ENCODE measurements at regions not wholly inside any gene's neighbourhood (a gene's known extent, or its start where the extent isn't known, plus 50 kb on each side); places are given as distances from the start of the nearest gene placed in this dataset.

DNA sequence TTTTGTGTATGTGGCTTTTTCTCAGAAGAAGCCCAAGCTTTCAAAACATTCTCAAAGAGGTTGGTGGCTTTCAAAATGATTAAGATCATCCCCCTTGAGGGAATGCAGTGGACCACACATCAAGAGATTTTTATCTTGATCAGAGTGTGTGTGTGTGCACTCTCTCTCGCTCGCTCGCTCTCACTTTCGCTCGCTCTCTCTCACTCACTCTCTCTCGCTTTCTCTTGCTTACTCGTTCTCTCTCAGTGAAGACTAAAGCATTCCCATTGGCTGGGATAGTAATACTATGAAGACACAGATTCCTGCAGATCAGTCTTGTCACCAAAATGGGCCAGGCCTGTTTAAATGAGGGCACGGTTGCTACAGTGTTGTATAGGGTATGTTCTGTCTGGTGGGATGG lies 365.7 kb downstream of the EDEM1 start:
- H3K4me2 ChIP-seq: no peak overlapping the region
- no peak overlapping the region for H3K4me3 ChIP-seq
- 49% methylated on average over 8 of the region's 8 CpGs for WGBS (ENCODE audit: missing lambda C conversion rate)
- no peaks in the 10 kb centered on the region for H3K4me1 ChIP-seq
- no peaks in the 10 kb centered on the region for H3K9me3 ChIP-seq
- DNase-seq (ENCODE audit: low read depth in 1 of 2, low spot score in 1 of 2): no peak
- ATAC-seq: no peak
- FAIRE-seq: no peak
- CTCF ChIA-PET: no interaction called here
- no peak overlapping the region for H3K27ac ChIP-seq
- POLR2A ChIA-PET: no interaction called here
- TF ChIP-seq HOXB5 (CRISPR knock-in tag; IDR thresholded peaks at IDR 0.05) (no peak), EHMT2 (IDR thresholded peaks at IDR 0.05; ENCODE audit: low read depth) (no peak), CHD4 (IDR thresholded peaks at IDR 0.05; ENCODE audit: borderline replicate concordance) (no peak), HDAC2 (IDR thresholded peaks at IDR 0.05) (no peak)
- TF ChIP-seq, protein P1, sequence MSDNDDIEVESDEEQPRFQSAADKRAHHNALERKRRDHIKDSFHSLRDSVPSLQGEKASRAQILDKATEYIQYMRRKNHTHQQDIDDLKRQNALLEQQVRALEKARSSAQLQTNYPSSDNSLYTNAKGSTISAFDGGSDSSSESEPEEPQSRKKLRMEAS (IDR thresholded peaks at IDR 0.05): no peak

DNA sequence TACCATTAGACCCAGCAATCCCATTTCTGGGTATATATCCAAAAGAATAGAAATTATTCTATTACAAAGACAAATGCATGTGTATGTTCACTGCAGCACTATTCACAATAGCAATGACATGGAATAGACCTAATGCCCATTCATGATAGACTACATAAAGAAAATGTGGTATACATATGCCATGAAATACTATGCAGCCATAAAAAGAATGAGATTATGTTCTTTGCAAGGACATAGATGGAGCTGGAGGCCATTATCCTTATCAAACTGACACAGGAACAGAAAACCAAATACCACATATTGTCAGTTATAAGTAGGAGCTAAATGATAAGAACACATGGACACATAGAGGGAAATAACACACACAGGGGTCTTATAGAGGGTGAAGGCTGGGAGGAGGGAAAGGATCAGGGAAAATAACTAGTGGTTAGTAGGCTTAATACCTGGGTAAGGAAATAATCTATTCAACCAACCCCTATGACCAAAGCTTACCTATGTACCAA lies 366.8 kb downstream of the EDEM1 start:
- FAIRE-seq: no peak
- Histone ChIP-seq H3K4me2 (no peak overlapping the region), H3K9me3 (no peaks in the 10 kb centered on the region), H3K4me3 (no peak overlapping the region), H3K4me1 (no peaks in the 10 kb centered on the region), H3K27ac (no peak overlapping the region)
- ATAC-seq: no peak
- TF ChIP-seq KDM1A (IDR thresholded peaks at IDR 0.05; ENCODE audit: low read depth): no peak
- no peak for TF ChIP-seq FOSL2 (IDR thresholded peaks at IDR 0.05)
- TF ChIP-seq FOSL2 (CRISPR knock-in tag; IDR thresholded peaks at IDR 0.05): no peak
- TF ChIP-seq, protein P1 (IDR thresholded peaks at IDR 0.05): no peak
- ChIA-PET POLR2A (no interaction called here), CTCF (no interaction called here)
- no peak for DNase-seq (ENCODE audit: low read depth in 1 of 2, low spot score in 1 of 2)

DNA sequence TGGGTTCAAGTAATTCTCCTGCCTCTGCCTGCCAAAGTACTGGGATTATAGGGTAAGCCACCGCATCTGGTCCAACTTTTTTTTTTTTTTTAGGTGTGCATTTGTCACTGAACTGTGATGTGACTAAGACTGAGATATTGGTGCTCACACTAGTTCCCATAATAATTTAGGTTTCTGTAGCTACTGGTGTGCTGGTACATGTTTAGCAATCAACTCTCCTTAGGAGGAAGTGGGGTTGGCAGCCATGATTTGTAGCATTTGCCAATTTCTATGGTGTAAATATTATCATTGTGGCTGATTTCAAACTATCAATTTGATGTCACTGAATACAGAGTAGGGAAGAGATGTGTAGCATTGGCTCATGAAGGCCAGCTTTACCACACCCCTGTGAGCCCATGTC lies 372.7 kb downstream of the EDEM1 start:
- CTCF ChIA-PET: no interaction called here
- Histone ChIP-seq H3K27ac (no peak overlapping the region), H3K4me2 (no peak overlapping the region), H3K4me1 (no peaks in the 10 kb centered on the region), H3K9me3 (no peaks in the 10 kb centered on the region), H3K4me3 (no peak overlapping the region)
- DNase-seq (ENCODE audit: low read depth in 1 of 2, low spot score in 1 of 2) (no peak), FAIRE-seq (no peak), ATAC-seq (no peak)
- 55% methylated on average over 1 of the region's 1 CpG for WGBS (ENCODE audit: missing lambda C conversion rate)
- TF ChIP-seq NFE2L2 (conservative IDR thresholded peaks at IDR 0.05; ENCODE audit: low read length) (no peak), ZC3H11A (IDR thresholded peaks at IDR 0.05) (no peak), CHD2 (IDR thresholded peaks at IDR 0.05; ENCODE audit: low read length, partially characterized antibody) (no peak), BHLHE40 (IDR thresholded peaks at IDR 0.05; ENCODE audit: low read depth, low read length) (no peak), HOXB5 (CRISPR knock-in tag; IDR thresholded peaks at IDR 0.05) (no peak), FOSL2 (IDR thresholded peaks at IDR 0.05) (no peak), FOSL2 (CRISPR knock-in tag; IDR thresholded peaks at IDR 0.05) (no peak), JUNB (IDR thresholded peaks at IDR 0.05) (no peak), ESRRA (IDR thresholded peaks at IDR 0.05; ENCODE audit: borderline replicate concordance, low read length) (no peak), PHF8 (IDR thresholded peaks at IDR 0.05; ENCODE audit: borderline replicate concordance, low read depth) (no peak), JUN (IDR thresholded peaks at IDR 0.05) (no peak), TFCP2L1 (CRISPR knock-in tag; IDR thresholded peaks at IDR 0.05) (no peak), TP53 (CRISPR knock-in tag; IDR thresholded peaks at IDR 0.05) (no peak), SMC3 (IDR thresholded peaks at IDR 0.05) (no peak), RCOR1 (IDR thresholded peaks at IDR 0.05; ENCODE audit: low read depth, low read length) (no peak), HEYL (CRISPR knock-in tag; IDR thresholded peaks at IDR 0.05) (no peak), CEBPB (IDR thresholded peaks at IDR 0.05) (no peak)
- TF ChIP-seq, protein P2, sequence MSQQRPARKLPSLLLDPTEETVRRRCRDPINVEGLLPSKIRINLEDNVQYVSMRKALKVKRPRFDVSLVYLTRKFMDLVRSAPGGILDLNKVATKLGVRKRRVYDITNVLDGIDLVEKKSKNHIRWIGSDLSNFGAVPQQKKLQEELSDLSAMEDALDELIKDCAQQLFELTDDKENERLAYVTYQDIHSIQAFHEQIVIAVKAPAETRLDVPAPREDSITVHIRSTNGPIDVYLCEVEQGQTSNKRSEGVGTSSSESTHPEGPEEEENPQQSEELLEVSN (IDR thresholded peaks at IDR 0.05; ENCODE audit: borderline replicate concordance, low read depth): no peak
- TF ChIP-seq, protein P3, sequence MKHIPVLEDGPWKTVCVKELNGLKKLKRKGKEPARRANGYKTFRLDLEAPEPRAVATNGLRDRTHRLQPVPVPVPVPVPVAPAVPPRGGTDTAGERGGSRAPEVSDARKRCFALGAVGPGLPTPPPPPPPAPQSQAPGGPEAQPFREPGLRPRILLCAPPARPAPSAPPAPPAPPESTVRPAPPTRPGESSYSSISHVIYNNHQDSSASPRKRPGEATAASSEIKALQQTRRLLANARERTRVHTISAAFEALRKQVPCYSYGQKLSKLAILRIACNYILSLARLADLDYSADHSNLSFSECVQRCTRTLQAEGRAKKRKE (CRISPR knock-in tag; IDR thresholded peaks at IDR 0.05; ENCODE audit: low read depth): no peak
- TF ChIP-seq, protein P4, sequence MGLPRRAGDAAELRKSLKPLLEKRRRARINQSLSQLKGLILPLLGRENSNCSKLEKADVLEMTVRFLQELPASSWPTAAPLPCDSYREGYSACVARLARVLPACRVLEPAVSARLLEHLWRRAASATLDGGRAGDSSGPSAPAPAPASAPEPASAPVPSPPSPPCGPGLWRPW (IDR thresholded peaks at IDR 0.05): no peak
- TF ChIP-seq, protein P5, sequence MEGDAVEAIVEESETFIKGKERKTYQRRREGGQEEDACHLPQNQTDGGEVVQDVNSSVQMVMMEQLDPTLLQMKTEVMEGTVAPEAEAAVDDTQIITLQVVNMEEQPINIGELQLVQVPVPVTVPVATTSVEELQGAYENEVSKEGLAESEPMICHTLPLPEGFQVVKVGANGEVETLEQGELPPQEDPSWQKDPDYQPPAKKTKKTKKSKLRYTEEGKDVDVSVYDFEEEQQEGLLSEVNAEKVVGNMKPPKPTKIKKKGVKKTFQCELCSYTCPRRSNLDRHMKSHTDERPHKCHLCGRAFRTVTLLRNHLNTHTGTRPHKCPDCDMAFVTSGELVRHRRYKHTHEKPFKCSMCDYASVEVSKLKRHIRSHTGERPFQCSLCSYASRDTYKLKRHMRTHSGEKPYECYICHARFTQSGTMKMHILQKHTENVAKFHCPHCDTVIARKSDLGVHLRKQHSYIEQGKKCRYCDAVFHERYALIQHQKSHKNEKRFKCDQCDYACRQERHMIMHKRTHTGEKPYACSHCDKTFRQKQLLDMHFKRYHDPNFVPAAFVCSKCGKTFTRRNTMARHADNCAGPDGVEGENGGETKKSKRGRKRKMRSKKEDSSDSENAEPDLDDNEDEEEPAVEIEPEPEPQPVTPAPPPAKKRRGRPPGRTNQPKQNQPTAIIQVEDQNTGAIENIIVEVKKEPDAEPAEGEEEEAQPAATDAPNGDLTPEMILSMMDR (IDR thresholded peaks at IDR 0.05): no peak
- POLR2A ChIA-PET: no interaction called here

Data from A549 (cell line).